ENCODE measurements at regions not wholly inside any gene's neighbourhood (a gene's known extent, or its start where the extent isn't known, plus 50 kb on each side); places are given as distances from the start of the nearest gene placed in this dataset.

- no peak overlapping the region for H2BK5ac ChIP-seq (ENCODE audit: insufficient read length, low read length)
- H2BK120ac ChIP-seq (ENCODE audit: low read depth, low read length, poor library complexity, severe bottlenecking): no peak overlapping the region
- no peak overlapping the region for H3K9ac ChIP-seq (ENCODE audit: extremely low read depth, insufficient read length, low read length)
- H3K36me3 Mint-ChIP-seq (ENCODE audit: insufficient read depth in 1 of 3, low read depth in 3 of 3): peaks cover 0 to 6% (median 0%) of the 10 kb centered on the region in 3 experiments; a peak in 3 of 7 replicates
- no peaks in the 10 kb centered on the region for H3K23me2 ChIP-seq (ENCODE audit: insufficient read length, low read depth, low read length, poor library complexity, severe bottlenecking)
- no peaks in the 10 kb centered on the region for H3K4me1 ChIP-seq (ENCODE audit: insufficient read depth, low read length)
- no peaks in the 10 kb centered on the region for H3K27me3 Mint-ChIP-seq (ENCODE audit: low read depth)
- H3K9me3 Mint-ChIP-seq: no peaks in the 10 kb centered on the region
- peaks cover 22 to 25% of the 10 kb centered on the region in 2 experiments for H3K4me1 Mint-ChIP-seq
- no peak overlapping the region for H3K4me2 ChIP-seq (ENCODE audit: insufficient read depth, insufficient read length, low read length)
- H4K91ac ChIP-seq (ENCODE audit: insufficient read length, low read depth, low read length): no peak overlapping the region
- no peak overlapping the region for H2BK20ac ChIP-seq (ENCODE audit: low read depth, low read length, poor library complexity, severe bottlenecking)
- H2AFZ ChIP-seq (ENCODE audit: low read length): no peak overlapping the region
- WGBS (ENCODE audit: extremely low coverage, insufficient read length, low lambda C conversion rate): no CpG with 5 or more reads among the region's 4 CpGs
- H3K27ac Mint-ChIP-seq: peak overlapping the region in 1 of 3 experiments; percentile 62; a peak in 1 of 7 replicates
- no peaks in the 10 kb centered on the region for H3K79me1 ChIP-seq (ENCODE audit: insufficient read depth, low read depth, low read length, poor library complexity, severe bottlenecking)
- H3K27me3 ChIP-seq (ENCODE audit: insufficient read depth, low read length): no peaks in the 10 kb centered on the region
- H3T11ph ChIP-seq (ENCODE audit: low read length): no peak overlapping the region
- H3K14ac ChIP-seq (ENCODE audit: insufficient read depth, low read length): no peak overlapping the region
- H3K27ac ChIP-seq (ENCODE audit: insufficient read length, low read depth, low read length): no peak overlapping the region
- H4K8ac ChIP-seq (replicated peaks; ENCODE audit: insufficient read length, low read depth, low read length): no peak overlapping the region
- H4K5ac ChIP-seq (ENCODE audit: insufficient read length, low read depth, low read length): no peak overlapping the region
- no peak overlapping the region for H3K4ac ChIP-seq (ENCODE audit: low read depth, low read length)
- no peak for DNase-seq
- no peaks in the 10 kb centered on the region for H3K79me2 ChIP-seq (ENCODE audit: insufficient read depth, low read length)
- no peak overlapping the region for H3K18ac ChIP-seq (ENCODE audit: insufficient read length, low read depth, low read length)
- no peak overlapping the region for H3K56ac ChIP-seq (ENCODE audit: insufficient read length, low read depth, low read length)
- no peaks in the 10 kb centered on the region for H4K20me1 ChIP-seq (ENCODE audit: control insufficient read depth, insufficient read depth, insufficient read length)
- TF ChIP-seq CTCF (conservative IDR thresholded peaks at IDR 0.05): no peak
- no peak overlapping the region for H2AK5ac ChIP-seq (ENCODE audit: insufficient read length, low read length)
- no peak overlapping the region for H3K4me3 Mint-ChIP-seq
- H3K23ac ChIP-seq (ENCODE audit: insufficient read length, low read depth, low read length): no peak overlapping the region
- H2BK15ac ChIP-seq (ENCODE audit: low read depth, low read length): no peak overlapping the region
- no peak overlapping the region for H2BK12ac ChIP-seq (ENCODE audit: insufficient read length, low read depth, low read length)
- H3K9me3 ChIP-seq (ENCODE audit: control insufficient read depth, low read depth, low read length): no peaks in the 10 kb centered on the region
Measured at GRCh38 chr11:92764128-92764527, 205.3 kb upstream of the MTNR1B start.
